GM19397 (cell line): ENCODE measurements at regions not wholly inside any gene's neighbourhood (a gene's known extent, or its start where the extent isn't known, plus 50 kb on each side); places are given as distances from the start of the nearest gene placed in this dataset.
"Not testable (repeated sequence)": the region's sequence is repeated elsewhere in the genome, so short reads cannot be mapped to it uniquely, and the experiment has no call there.

ENCODE experiments used
- ATAC-seq: cut with Tn5 transposase; IDR thresholded peaks from one replicate; pipeline ENCODE4 v1.9.1; 2021; ENCODE audit warnings: mild to moderate bottlenecking, moderate library complexity; ENCODE audit not compliant: unreplicated experiment

DNA sequence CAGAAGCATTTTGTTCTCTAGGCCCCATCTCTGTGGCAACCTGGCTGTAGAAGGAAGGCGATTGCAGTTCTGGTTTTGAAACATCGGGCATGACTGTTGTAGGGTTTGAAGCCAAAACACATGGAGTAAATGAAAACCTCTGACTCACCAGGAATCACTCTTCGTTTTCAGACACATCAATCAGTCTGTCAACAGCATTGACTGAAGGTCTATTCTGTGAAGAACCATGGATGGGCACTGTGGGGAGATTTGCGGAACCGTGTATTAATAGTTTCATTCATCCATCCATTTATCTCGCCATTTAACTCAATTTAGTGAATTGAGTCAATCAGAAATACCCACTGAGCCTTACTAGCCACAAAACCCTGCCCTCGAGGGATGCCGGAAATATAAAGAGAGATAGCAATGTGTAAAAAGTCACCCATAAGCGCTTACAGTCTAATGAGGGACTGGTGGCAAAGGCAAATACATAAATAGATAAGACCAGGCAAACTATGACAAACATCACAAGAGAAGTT lies 364.6 kb upstream of the PROX1 start:
- no peak for ATAC-seq

DNA sequence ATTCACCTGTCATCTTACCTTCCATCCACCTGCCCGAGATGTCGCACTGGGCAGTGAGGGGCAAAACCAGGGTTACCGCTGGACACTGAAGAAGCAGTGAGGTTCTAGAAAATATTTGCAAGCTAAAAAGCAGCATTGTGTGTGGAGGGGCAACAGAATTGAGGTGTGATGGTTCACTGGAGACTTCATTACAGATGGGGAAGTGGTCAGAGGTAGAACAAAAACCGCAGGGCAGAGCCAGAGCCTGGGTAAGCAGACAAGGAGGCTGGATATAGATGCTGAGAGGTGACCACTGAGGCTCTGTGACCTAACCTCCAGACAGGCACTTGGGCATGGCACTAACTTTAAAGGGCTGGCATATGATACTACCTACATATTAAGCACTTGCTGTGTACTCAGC lies 363.9 kb upstream of the PROX1 start:
- no peak for ATAC-seq

DNA sequence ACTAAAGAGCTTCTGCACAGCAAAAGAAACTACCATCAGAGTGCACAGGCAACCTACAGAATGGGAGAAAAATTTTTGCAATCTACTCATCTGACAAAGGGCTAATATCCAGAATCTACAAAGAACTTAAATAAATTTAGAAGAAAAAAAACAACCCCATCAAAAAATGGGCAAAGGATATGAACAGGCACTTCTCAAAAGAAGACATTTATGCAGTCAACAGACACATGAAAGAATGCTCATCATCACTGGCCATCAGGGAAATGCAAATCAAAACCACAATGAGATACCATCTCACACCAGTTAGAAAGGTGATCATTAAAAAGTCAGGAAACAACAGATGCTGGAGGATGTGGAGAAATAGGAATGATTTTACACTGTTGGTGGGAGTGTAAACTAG lies 351.0 kb upstream of the PROX1 start:
- not testable (repeated sequence) for ATAC-seq

DNA sequence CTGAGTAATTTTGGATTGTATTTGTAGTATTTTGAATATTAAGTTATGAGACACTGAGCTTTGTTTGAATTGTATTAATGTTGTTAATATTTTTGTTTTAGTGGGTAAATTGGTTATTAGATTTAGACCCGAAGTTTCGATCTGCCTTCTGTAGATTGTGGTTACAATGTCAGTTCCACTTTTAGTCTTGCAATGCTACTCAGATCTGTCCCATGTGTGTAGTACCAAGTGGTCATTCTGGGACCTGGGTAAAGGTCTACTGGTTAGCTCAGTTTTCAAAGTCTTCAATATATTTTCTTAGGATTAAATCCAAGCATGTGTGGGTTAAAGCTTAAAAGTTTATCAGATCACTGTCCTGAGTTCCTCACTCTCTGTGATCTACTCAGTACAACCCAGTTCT lies 346.5 kb upstream of the PROX1 start:
- no peak for ATAC-seq

DNA sequence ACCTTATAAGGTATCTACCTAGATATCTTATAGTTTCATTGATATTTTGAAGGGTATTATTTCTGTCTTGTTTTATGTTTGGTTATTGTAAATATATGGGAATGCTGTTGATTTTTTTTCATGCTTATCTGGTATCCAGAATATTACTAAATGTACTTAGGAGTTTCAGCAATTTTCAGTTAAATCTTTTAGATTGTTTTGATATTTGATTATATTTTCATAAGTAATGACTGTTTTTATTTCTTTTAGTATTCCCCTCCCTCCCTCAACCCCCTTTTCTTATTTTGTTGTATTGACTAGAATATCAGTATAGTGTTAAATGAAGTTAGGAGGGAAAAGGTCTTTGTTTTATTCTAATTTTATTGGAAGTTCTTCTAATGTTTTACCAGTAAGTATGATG lies 344.4 kb upstream of the PROX1 start:
- no peak for ATAC-seq

DNA sequence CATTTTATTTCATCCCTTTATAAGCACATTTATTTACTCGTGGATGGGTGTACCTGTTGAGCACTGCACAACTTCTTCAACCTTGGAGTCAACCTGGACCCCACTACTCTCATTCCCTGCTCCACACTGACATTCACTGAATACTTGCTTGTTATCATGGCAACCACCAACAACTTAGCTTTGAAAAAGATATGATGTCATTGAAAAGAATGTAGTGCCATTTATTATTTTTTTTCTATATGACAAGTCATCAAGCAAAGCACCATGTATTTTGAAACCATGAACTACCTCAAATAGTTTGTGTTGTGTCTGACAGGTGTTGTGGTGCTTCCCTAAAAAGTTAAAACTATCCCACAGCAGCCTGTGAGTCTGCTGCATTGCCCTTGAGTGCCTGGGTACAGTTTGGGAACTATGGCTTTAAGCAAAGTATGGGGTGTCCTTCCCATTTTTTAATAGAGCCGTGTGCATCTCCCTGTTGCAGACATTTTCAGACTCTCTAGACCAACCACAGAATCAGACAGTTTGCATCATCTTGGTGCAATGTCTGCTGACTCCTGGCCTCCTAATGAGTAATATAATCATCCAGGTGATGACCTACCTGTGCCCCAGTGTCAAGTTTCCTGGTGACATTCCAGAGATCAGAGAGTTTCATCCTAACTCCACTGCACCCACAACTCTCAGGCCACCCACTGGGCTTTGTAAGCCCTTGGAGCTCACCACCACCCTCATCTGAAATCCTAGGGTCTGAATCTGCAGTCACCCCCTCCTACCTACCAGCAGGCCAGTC lies 339.7 kb upstream of the PROX1 start:
- no peak for ATAC-seq

DNA sequence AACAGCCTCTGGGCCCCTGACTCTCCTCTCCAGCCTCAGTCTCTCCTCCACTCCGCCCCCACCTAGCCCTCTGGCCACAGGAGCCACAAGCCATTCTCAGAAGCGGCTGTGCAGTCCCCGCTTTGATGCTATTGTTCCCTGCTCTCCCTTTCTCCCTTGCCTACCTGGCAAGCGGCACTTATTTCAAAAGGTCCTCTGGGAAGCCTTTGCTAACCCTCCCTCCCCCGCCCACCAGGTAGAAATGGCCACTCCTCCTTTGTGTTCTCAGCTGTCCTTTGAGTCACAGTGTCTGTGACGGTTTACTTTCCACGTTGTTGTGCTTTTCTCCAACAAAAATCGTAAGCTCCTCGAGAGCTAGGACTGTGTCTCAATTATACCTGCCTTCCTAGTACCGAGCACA lies 338.4 kb upstream of the PROX1 start:
- no peak for ATAC-seq

DNA sequence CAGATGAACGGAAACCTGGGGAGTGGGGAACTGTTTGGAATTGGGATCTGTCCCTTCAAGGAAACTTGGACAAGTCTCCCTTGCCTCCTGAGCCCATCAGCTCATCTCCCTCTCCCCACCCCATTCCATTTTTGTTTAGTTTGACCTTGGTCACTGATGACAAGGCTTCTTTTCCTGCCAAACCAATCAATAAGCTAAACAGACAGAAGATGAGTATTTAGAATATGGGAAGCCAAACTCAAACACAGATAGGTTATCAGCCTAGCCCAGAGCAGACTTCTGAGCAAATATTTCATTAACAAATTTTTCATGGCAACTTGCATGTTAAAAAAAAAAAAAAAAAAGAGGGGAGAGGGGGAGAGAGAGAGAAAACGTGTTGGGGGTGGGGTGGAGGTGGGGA lies 337.2 kb upstream of the PROX1 start:
- ATAC-seq: no peak

DNA sequence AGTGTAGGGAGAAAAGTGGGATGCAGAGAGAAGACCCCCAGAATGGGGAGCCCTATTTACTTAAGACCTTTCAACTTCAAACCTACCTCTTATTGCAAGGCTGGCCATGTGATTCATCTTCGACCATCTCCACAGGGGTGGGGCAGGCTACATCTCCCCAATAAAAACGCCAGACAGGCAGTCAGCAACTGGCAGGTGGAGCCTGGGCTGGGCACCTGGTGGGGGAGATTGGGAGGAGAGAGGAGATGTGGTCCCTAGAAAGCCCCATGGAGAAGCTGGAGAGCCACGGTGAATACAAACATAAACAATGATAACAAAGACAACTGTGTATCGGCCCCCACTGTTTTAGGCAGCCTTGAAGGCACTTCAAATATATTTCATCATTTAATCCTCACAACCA lies 336.7 kb upstream of the PROX1 start:
- no peak for ATAC-seq

DNA sequence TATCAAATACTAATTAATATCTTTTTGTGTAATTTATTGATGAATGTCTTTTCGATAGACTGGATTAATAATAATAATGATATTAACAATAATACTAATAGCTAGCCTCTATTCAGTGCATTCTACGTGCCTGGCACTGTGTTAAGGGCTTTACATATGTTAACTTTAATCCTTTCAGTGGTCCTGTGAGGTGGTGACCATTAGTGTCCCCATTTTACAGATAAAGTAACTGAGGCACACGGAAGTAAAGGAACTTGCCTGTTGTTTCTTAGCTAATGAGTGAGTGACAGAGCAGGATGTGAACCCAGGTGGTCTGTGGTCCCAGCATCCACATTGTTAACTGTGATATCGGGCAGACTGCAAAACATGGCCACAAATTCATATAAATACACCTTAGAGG lies 335.7 kb upstream of the PROX1 start:
- ATAC-seq: no peak

DNA sequence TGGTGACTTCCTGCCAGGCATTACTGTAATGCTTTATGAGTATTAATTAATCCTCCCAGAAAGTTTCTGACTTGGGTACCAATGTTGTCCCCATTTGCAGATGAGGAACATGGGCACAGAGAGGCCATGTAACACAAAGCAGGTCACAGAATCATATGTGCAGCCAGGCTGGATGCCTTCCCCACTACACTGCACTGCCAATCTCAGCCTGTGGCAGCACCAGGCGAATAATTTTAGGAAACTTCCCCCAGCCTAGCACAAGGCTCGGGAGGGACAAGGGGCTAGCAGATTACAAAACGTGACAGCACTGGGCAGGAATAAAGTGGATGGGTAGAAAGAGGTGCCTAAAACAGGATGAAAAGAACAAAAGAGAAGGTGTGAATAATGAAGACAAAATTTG lies 331.7 kb upstream of the PROX1 start:
- no peak for ATAC-seq

DNA sequence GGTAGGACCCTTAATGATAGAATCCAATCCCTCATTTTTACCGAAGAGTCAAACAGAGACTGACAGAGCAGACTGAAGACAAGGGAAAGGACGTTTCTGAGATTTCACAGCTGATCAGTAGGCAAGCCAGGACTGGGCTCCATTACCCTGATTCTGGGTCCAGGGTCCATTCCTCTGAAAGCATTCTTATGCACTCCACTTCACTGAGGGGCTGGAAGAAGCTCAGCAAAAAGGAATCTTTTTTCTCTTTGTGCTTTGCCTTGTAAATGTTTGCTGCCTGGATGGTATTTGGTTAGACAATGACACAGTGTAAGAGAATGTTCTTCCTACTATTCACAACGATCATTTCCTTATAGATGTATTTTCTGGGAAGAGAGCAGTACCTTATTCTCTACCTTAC lies 331.3 kb upstream of the PROX1 start:
- ATAC-seq: no peak

DNA sequence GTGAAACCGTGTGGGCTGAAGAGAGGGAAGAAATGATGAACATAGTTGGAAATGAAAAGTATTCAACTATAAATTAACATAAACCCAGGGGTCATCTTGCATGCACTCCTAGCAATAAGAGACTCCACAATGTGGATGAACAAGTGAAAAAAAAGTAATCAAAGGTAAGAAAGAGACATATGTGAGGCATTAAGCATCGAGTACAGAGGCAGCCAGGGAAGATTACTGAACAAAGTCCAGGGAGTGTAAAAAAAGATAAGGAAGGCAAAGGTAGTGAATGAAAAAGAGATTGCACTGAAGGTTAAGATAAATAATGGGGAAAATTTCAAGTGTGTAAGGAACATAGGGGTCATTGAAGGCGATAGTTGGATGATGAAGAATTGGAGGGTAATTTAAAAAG lies 330.8 kb upstream of the PROX1 start:
- ATAC-seq: no peak

DNA sequence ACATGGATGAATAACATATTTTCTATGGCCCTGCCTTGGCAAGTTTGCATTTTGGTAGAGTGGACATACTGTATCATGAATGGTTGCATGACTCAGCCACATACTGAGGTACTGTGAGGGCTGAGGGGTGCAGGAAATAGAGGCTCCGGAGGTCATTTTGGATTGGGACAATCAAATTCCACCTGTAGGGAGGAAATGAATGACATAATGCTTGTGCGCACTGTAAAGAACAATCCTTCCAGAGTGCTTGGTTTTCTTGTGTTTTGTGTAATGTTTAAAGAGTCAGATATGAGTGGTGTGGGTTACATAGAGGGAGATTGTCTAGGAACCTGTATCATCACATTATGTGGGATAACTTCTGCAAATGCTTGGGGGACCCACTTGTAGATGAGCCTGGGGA lies 329.9 kb upstream of the PROX1 start:
- no peak for ATAC-seq

DNA sequence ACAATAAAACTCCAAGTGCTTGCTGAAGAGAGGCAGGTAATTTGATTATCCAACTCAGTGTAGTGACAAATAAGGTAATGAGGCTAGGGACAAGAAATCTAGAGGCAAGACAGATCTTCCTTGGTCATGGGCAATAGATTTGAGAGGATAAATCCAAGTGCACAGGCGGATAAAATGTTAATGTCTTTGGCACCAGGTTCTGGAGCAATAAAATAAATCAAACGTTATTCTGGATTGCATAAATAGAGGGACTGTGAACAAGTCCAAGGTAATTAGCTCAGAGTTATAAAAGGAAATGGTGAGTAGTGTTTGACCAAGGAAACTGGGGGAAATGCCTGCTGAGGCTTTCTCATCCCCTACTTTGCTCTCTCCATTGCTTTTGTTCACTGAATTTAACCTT lies 329.3 kb upstream of the PROX1 start:
- no peak for ATAC-seq

DNA sequence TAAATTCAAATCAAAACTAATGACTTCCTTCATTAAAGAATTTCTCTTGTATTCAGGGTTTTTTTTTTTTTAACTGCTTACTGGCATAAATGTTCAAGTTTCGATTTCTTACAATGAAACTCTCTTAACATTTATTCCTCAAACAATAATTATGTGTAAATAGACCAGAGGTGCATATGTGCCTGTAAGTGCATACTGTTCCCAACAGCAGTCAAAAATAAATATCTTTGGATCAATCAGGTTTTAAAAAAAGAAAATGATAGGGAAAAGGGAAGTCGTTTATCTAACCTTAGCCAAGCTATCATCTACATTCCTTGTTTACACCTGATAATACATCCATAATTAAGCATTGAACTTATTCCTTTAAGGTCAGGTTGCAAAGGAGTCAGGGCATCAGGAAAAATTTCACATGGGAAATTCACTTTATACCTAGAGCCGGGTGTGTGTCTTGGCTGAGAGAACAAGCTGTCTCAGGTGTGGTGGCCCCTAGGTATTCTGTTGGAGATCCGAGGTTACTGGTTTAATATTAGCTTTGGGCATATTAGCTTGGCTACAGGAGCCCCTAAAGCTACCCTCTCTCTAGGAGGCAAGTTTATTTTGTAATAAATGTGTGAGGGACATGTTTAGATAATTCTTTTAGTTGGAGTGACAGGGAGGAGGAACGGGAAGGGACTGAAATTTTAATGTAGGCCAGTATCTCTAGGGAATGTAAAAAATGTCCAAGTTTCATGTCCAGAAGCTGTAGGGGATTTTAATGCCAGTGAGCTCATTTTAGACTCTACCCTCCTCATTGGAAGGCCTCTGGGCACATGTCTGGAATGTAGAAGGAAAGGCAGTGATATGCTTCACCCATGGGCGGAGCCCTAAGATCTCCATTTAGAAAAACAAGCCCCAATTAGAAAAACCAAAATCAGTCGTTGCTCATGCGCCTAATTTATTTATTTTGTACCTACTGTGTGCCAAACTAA lies 327.9 kb upstream of the PROX1 start:
- ATAC-seq: no peak

DNA sequence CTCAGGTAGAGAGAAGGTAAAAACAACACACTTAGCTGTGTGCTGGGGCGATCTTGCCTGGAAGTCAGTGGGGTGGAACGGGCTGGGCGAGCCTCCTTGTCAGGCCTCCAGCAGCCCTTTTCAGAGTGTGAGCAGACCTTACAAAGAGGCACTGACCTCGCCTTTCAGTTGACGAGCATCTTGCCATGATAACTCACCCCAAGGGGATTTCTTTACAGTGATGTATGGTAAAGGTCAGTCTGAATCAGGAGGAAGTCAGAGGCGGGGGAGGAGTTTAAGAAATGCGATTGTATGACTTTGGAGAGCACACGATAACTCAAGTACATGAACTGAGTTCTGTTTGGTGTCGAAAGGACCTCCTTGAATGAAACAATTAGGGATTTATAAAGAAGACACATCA lies 326.5 kb upstream of the PROX1 start:
- no peak for ATAC-seq

DNA sequence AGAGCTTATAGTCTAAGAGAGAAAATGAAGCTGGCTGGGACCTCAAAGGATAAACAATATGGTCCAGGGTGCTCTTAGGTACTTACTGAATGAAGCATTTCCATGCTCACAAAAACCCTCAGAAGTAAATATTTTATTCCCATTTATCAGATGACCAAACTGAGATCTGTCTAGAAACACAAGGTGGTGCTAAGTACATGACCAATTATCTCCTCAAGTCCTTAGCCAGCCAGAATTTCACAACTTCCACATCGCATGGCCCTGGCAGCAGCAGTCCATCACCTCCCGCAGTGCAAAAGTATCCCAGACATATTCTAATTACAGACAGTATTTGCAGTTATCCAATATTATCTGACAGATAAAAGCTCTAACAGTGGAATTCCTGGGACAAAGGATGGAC lies 321.7 kb upstream of the PROX1 start:
- ATAC-seq: no peak

DNA sequence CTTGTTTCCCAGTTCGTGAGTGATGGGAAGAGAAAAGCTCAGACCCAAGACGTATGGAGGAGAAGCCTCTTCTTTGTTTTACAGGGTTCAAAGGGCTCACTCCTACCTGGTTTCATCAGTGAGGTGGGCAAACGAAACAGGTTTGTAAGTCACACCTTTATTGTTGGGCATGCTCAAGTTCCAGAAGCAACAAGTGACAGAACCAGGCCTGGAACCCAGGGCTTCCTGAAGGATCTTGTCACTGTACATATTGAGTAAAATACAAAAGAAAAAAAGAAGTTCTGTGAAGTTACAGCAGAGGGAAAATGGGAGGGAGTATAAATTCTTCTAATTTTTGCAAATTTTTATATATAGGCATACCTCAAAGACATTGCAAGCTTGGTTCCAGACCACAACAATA lies 320.9 kb upstream of the PROX1 start:
- no peak for ATAC-seq

DNA sequence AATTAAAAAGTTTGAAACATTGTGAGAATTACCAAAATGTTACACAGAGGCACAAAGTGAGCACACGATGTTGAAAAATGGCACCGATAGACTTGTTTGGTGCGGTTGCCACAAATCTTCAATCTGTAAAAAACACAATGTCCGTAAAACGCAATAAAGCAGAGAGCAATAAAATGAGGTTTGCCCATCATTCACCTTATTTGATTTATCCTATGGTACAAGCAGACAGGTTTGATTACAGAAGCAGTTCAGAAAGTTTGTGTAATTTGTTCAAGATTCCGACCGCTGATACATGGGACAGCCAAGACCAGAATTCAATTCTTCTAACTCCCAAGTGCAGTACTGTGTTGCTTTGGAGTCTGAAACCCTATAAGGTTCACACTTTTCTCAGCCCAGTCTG lies 318.3 kb upstream of the PROX1 start:
- ATAC-seq: no peak

DNA sequence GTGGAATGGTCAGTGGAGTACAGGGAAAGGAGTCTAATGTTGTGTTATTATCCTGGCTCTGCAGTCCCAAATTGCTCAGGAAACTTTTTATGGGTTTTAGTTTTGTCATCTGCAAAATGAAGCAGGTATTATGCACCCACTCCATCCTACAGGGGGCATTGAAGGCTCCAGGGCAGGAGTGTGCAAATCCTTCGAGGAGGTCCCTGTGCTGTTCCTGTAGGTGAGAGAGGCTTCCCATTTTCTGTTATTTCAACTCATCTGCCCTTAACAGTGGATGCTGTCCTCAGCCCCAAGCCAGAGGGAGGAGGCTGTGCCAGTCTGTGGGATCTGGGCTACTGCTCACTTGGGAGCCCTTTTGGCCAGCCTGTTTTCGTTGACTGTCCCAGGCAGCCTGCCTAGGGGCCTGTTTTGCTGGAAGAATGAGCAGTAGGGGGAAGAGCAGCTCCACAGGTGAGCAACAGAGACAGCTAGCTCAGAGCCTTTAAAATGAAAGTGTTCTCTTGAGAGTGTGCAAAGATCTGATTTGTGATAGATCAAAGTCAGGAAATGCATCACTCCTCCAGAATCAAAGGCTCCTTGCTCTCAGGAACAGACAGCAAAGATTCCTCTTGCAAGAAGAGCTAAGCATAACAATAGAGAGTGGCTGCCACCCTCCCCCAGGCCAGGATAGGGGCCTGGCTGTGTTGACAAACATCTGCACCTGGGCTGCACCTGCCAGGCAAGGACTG lies 317.6 kb upstream of the PROX1 start:
- no peak for ATAC-seq
